GM19328 (cell line): ENCODE measurements at regions not wholly inside any gene's neighbourhood (a gene's known extent, or its start where the extent isn't known, plus 50 kb on each side); places are given as distances from the start of the nearest gene placed in this dataset.
"Not testable (repeated sequence)": the region's sequence is repeated elsewhere in the genome, so short reads cannot be mapped to it uniquely, and the experiment has no call there.

Experiments
- ATAC-seq: cut with Tn5 transposase; IDR thresholded peaks from one replicate; pipeline ENCODE4 v1.9.1; 2021; ENCODE audit warnings: mild to moderate bottlenecking, moderate library complexity; ENCODE audit not compliant: unreplicated experiment

DNA sequence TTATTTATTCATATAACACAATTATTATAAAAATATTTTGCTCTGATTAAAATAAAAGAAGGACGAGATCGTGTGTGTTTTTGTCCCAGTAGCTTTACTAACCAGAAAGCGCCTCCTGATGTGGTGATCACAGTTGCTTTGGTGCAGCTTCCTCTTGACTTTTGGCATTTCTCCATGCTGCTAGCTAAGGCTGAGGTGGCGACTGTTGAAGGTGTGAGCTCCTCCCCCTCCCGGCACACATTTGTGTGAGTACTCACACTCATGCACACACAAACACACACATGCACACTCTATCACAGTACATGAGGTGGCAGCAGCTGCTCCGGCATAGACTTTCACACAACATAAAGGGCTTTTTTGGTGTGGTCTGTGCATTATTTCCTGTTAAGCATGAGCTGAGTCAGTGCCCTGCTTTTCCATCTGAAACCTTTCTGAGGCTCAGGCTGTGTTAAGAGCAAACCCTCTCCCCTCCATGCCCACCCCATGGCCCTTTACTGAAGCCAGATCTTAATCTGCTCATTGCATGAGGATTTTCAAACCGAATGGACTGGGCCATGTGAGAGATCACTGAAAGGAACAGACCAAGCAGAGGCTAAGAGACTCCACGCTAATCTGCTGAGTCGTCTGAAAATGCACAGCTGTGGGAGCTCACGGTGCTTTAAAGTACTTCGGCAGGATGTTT lies 53.3 kb downstream of the FOXD4L1 start:
- not testable (repeated sequence) for ATAC-seq

DNA sequence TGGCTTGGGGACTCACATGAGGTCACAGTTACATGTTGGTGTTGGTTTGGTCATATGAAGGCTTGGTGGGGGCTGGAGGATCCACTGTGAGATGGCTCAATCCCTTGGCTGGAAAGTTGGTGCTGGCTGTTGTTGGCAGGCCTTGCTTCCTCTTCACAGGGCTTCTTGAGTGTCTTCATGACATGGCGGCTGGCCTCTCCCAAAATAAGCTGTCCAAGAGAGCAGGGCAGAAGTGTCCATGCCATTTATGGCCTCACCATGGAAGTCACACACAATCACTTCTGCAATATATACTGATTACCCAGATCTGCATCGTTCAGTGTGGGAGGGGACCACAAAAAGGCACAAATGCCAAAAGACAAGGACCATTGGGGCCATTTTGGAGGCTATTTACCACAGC lies 61.4 kb downstream of the FOXD4L1 start:
- ATAC-seq: not testable (repeated sequence)

- peak; percentile 45 for ATAC-seq
These were observed 64.2 kb downstream of the FOXD4L1 start for GRCh38 chr2:113562662-113563061.

DNA sequence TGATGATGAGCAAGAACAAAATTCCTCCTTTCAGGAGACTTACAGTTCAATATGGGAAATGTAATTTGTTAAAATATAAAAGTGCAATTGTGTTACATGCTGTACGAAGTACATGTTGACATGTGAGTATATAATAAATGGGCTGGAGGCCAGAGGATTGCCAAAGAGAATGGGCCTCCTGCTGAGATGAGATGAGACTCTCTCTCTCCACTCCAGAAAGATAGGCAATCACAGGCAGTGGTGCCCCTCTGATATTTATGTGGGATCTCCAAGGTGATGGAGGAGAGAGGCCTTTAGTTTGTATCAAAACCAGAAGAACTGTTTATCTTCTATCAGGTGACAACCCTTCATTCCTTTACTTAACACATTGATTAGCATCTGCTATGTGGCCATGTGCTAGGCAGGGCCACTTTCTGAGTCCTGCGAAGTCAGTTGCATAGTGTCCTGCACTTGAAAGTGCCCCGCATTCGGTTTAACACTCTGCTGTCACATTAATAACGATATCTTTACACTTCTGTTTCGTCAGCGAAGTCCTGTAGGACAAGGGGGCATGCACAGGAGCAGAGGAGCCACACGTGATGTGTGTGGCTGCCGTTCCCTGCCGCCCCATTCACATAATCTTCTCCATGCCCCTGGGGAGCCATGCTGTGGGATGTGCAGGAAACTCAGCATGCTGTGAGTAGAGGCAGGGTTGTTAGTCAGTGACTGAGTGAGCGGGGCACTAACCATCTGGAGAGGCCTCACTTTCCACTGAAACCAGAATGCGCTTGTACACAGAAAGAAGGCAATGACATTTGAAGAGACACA lies 60.2 kb upstream of the RABL2A start:
- not testable (repeated sequence) for ATAC-seq

DNA sequence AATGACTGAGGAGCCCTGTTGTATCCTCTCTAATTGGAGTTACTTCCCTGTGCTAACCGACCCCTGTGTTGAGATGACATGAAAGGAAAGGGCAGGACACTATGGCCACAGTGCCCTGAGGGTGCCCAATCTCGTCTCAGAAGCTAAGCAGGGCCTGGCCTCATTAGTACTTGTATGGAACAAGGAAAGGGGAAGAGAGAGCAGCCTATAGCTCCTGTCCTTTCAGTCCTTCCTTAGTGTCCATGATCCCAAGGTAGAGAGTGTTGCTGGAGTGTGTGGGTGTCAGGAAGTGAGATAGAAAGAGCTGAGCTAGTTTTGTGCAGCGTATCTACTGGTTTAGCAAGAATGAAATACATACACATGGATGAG lies 59.6 kb upstream of the RABL2A start:
- not testable (repeated sequence) for ATAC-seq

- not testable (repeated sequence) for ATAC-seq
These were observed 58.8 kb upstream of the RABL2A start for GRCh38 chr2:113568231-113568630.

- ATAC-seq: not testable (repeated sequence)
These were observed 57.0 kb upstream of the RABL2A start for GRCh38 chr2:113570082-113570481.

GRCh38 chr2:113570509-113571009 lies 56.5 kb upstream of the RABL2A start:
- not testable (repeated sequence) for ATAC-seq

GRCh38 chr2:113571482-113572068 lies 55.5 kb upstream of the RABL2A start:
- not testable (repeated sequence) for ATAC-seq

- not testable (repeated sequence) for ATAC-seq
These were observed 51.3 kb upstream of the RABL2A start for GRCh38 chr2:113575721-113576120.

GRCh38 chr2:113576353-113576752 lies 50.7 kb upstream of the RABL2A start:
- ATAC-seq: not testable (repeated sequence)
